ENCODE measurements at regions not wholly inside any gene's neighbourhood (a gene's known extent, or its start where the extent isn't known, plus 50 kb on each side); places are given as distances from the start of the nearest gene placed in this dataset.
"Not testable (repeated sequence)": the region's sequence is repeated elsewhere in the genome, so short reads cannot be mapped to it uniquely, and the experiment has no call there.

GRCh38 chr6:81612136-81612535 is 140.3 kb downstream of the TENT5A start:
- POLR2A ChIA-PET = no interaction called here
- Mint-ChIP-seq H3K36me3 (ENCODE audit: low read depth) (no peaks in the 10 kb centered on the region), H3K27me3 (no peaks in the 10 kb centered on the region), H3K27ac (no peak overlapping the region), H3K4me1 (no peaks in the 10 kb centered on the region), H3K4me3 (no peak overlapping the region), H3K9me3 (no peaks in the 10 kb centered on the region)
- CTCF ChIA-PET = no interaction called here
- no peak for DNase-seq

DNA sequence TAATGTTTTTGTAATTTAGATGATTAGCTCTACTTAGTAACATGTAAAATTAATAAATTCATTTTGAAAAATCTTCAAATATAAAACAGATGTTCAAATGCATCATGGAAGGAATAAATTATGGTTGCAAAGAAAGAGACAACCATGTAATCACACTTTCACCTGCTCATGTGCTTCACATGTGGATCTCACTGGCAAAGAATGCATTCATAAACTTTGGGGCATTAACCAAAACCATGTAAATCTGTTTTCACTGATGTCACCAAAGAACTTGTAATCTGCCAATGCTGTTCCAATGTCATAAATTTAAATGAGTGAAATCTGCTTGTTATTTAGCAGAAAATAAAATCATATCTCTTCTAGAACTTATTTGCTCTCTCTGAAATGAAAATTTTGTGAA is 142.7 kb downstream of the TENT5A start:
- no peaks in the 10 kb centered on the region for H3K9me3 Mint-ChIP-seq
- no peaks in the 10 kb centered on the region for H3K27me3 Mint-ChIP-seq
- ChIA-PET CTCF (no interaction called here), POLR2A (no interaction called here)
- no peak for DNase-seq
- H3K36me3 Mint-ChIP-seq (ENCODE audit: low read depth) = no peaks in the 10 kb centered on the region
- H3K4me1 Mint-ChIP-seq = no peaks in the 10 kb centered on the region
- H3K27ac Mint-ChIP-seq = no peak overlapping the region
- no peak overlapping the region for H3K4me3 Mint-ChIP-seq

DNA sequence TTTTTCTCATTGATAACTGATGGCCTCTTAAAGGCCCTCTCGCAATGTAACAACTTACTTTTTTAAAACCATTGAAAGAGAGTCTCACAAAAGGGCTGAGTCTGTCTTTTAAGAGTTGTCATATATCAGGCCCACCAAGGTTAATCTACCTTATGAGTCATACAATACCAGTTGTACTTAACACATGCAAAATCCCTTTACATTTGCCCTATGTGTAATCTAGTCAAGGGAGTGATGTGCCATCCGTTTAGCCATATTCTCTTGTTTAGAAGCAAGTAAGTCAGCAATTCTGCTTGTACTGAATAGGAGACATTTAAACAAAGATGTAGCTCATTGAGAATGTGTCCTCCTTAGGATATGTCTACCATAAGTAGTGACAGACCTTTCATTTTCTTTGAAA is 143.7 kb downstream of the TENT5A start:
- ChIA-PET CTCF (no interaction called here), POLR2A (no interaction called here)
- no peaks in the 10 kb centered on the region for H3K4me1 Mint-ChIP-seq
- H3K27ac Mint-ChIP-seq = no peak overlapping the region
- H3K27me3 Mint-ChIP-seq = no peaks in the 10 kb centered on the region
- no peaks in the 10 kb centered on the region for H3K36me3 Mint-ChIP-seq (ENCODE audit: low read depth)
- H3K9me3 Mint-ChIP-seq = no peaks in the 10 kb centered on the region
- no peak for DNase-seq
- H3K4me3 Mint-ChIP-seq = no peak overlapping the region

DNA sequence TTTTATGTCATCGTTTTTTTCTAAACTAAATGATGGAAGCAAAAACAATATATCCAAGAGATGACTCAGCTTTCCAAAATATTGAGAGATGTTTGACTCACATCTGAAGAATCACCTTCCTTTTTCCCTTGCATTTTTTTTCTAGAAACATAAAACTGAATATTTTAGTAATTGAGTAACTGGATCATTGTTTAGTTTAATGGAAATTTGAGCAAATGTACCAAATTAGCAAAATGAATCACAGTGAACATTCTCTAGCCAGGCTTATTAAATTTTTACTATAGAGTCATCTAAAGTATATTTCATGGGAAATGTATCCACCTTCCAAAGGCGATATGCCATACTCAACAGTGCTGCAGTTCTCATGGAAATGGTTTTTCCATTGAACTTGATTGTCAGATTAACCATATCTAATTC is 145.5 kb downstream of the TENT5A start:
- no peak for DNase-seq
- Mint-ChIP-seq H3K4me1 (no peaks in the 10 kb centered on the region), H3K9me3 (peaks cover 4% of the 10 kb centered on the region), H3K27ac (no peak overlapping the region), H3K4me3 (no peak overlapping the region), H3K27me3 (no peaks in the 10 kb centered on the region), H3K36me3 (ENCODE audit: low read depth) (no peaks in the 10 kb centered on the region)
- CTCF ChIA-PET = no interaction called here
- POLR2A ChIA-PET = no interaction called here

- Mint-ChIP-seq H3K4me1 (no peaks in the 10 kb centered on the region), H3K4me3 (no peak overlapping the region), H3K27me3 (no peaks in the 10 kb centered on the region), H3K9me3 (peaks cover 6% of the 10 kb centered on the region), H3K36me3 (ENCODE audit: low read depth) (no peaks in the 10 kb centered on the region), H3K27ac (no peak overlapping the region)
- DNase-seq = no peak
- ChIA-PET CTCF (no interaction called here), POLR2A (no interaction called here)
Observed at GRCh38 chr6:81605526-81605925, 147.0 kb downstream of the TENT5A start.

GRCh38 chr6:81601918-81602317 is 150.6 kb downstream of the TENT5A start:
- Mint-ChIP-seq H3K9me3 (peaks cover 6% of the 10 kb centered on the region), H3K27ac (no peak overlapping the region), H3K4me1 (no peaks in the 10 kb centered on the region), H3K36me3 (ENCODE audit: low read depth) (no peaks in the 10 kb centered on the region), H3K27me3 (no peaks in the 10 kb centered on the region), H3K4me3 (no peak overlapping the region)
- ChIA-PET CTCF (no interaction called here), POLR2A (no interaction called here)
- no peak for DNase-seq

- DNase-seq; H3K27me3 Mint-ChIP-seq; H3K27ac Mint-ChIP-seq; H3K4me1 Mint-ChIP-seq; POLR2A ChIA-PET; H3K4me3 Mint-ChIP-seq; H3K36me3 Mint-ChIP-seq (ENCODE audit: low read depth); H3K9me3 Mint-ChIP-seq; CTCF ChIA-PET: not testable (repeated sequence)
Observed at GRCh38 chr6:81600488-81600887, 152.0 kb downstream of the TENT5A start.

GRCh38 chr6:81594501-81594900 is 158.0 kb downstream of the TENT5A start:
- Mint-ChIP-seq H3K27me3 (no peaks in the 10 kb centered on the region), H3K9me3 (no peaks in the 10 kb centered on the region), H3K4me1 (no peaks in the 10 kb centered on the region), H3K36me3 (ENCODE audit: low read depth) (no peaks in the 10 kb centered on the region), H3K4me3 (no peak overlapping the region), H3K27ac (no peak overlapping the region)
- DNase-seq = no peak
- ChIA-PET CTCF (no interaction called here), POLR2A (no interaction called here)

- ChIA-PET CTCF (no interaction called here), POLR2A (no interaction called here)
- Mint-ChIP-seq H3K27ac (no peak overlapping the region), H3K4me1 (no peaks in the 10 kb centered on the region), H3K4me3 (no peak overlapping the region), H3K9me3 (peaks cover 4% of the 10 kb centered on the region), H3K27me3 (no peaks in the 10 kb centered on the region), H3K36me3 (ENCODE audit: low read depth) (no peaks in the 10 kb centered on the region)
- DNase-seq = no peak
Observed at GRCh38 chr6:81590314-81590691, 162.2 kb downstream of the TENT5A start.

DNA sequence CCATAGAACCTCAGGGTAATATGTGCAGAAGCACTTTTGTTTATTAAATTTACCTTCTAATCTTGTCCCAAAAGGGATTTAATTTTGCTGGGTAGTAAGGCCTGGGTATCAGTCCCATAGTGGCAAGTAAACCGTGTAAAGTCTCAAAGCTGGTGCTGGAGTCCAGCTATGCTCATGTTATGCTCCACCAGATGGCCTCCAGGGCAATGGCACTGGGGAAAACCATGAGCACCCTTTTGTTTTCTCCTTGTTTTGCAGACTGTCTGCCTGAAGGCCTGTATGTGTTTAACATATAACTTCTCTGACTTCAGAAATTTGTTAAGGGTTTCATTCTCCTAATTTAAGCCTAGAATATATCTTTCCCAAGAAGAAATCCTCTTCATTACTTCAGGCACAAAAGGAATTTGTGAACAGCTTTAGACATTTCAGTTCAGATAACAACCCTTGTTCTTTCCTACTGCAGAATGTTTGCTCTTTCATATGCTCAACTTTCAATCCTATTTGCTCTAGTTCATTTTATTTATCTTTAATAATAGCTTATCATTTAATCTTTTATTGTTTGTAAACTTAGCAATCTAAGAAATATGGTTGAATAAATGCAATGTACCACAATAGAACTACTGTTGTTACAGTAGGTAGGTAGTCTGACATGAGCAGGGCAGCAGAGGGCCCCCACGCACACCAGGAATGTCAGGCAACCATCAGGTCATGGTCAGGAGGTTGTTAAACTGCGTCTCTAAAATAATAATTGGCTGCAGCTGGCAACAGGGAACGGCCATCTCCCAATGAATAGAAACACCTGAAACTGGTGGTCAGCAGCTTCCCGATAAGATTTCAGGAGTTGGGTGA is 162.8 kb downstream of the TENT5A start:
- CTCF ChIA-PET = no interaction called here
- POLR2A ChIA-PET = no interaction called here
- H3K27me3 Mint-ChIP-seq = no peaks in the 10 kb centered on the region
- no peaks in the 10 kb centered on the region for H3K36me3 Mint-ChIP-seq (ENCODE audit: low read depth)
- H3K9me3 Mint-ChIP-seq = peaks cover 6% of the 10 kb centered on the region
- H3K4me3 Mint-ChIP-seq = no peak overlapping the region
- no peak overlapping the region for H3K27ac Mint-ChIP-seq
- H3K4me1 Mint-ChIP-seq = no peaks in the 10 kb centered on the region
- no peak for DNase-seq

- H3K4me1 Mint-ChIP-seq; H3K36me3 Mint-ChIP-seq (ENCODE audit: low read depth); POLR2A ChIA-PET; H3K27me3 Mint-ChIP-seq; DNase-seq; H3K27ac Mint-ChIP-seq; H3K4me3 Mint-ChIP-seq; CTCF ChIA-PET: not testable (repeated sequence)
- H3K9me3 Mint-ChIP-seq = peaks cover 11% of the 10 kb centered on the region
Observed at GRCh38 chr6:81585686-81586085, 166.8 kb downstream of the TENT5A start.

- H3K4me1 Mint-ChIP-seq; DNase-seq; H3K4me3 Mint-ChIP-seq; H3K27ac Mint-ChIP-seq; H3K27me3 Mint-ChIP-seq; POLR2A ChIA-PET; CTCF ChIA-PET; H3K36me3 Mint-ChIP-seq (ENCODE audit: low read depth): not testable (repeated sequence)
- peaks cover 11% of the 10 kb centered on the region for H3K9me3 Mint-ChIP-seq
Observed at GRCh38 chr6:81584156-81584555, 168.3 kb downstream of the TENT5A start.

DNA sequence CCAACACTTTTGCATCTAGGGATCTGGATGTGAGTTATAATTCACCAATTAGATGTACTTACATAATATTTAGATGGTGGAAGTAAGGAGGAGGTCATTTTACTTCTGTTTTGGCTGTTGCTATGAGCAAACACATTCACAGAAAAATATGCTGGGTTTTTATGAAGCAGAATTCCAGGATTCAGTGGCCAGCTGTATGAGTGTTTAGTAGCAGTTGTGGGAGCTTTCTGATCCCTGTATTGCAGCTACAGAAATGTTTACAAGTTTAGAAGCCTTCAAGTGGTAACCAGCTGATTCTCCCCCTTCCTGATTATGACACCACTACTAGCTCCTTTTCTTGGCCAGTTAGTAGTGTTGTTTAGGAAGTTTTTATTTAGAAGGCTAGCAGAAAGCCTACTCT is 177.0 kb downstream of the TENT5A start:
- CTCF ChIA-PET = no interaction called here
- no peaks in the 10 kb centered on the region for H3K27me3 Mint-ChIP-seq
- DNase-seq = no peak
- H3K4me1 Mint-ChIP-seq = no peaks in the 10 kb centered on the region
- POLR2A ChIA-PET = no interaction called here
- no peak overlapping the region for H3K27ac Mint-ChIP-seq
- no peak overlapping the region for H3K4me3 Mint-ChIP-seq
- no peaks in the 10 kb centered on the region for H3K36me3 Mint-ChIP-seq (ENCODE audit: low read depth)
- H3K9me3 Mint-ChIP-seq = no peaks in the 10 kb centered on the region

DNA sequence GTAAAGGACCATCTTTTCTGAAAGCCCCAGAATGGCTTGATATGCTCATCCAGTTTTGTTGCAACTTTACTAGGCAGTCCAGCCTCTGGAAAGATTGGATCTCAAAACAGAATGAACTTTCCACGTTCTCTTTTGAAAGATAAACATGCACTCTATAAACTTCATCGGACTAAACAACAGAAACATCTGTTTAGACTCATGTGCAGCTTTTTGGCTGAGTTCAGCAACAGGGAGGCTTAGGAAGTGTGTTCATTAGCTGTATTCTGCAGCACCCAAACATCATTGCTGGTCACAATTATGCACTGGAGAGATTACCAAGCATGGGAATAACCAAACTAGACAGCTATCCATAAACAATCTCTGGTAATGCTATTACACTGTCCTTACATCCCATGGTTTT is 180.5 kb downstream of the TENT5A start:
- ChIA-PET POLR2A (no interaction called here), CTCF (no interaction called here)
- H3K27me3 Mint-ChIP-seq = no peaks in the 10 kb centered on the region
- H3K4me3 Mint-ChIP-seq = no peak overlapping the region
- no peak overlapping the region for H3K27ac Mint-ChIP-seq
- DNase-seq = no peak
- H3K9me3 Mint-ChIP-seq = no peaks in the 10 kb centered on the region
- H3K4me1 Mint-ChIP-seq = no peaks in the 10 kb centered on the region
- H3K36me3 Mint-ChIP-seq (ENCODE audit: low read depth) = no peaks in the 10 kb centered on the region

- Mint-ChIP-seq H3K4me3 (no peak overlapping the region), H3K4me1 (no peaks in the 10 kb centered on the region), H3K36me3 (ENCODE audit: low read depth) (no peaks in the 10 kb centered on the region), H3K27ac (no peak overlapping the region), H3K27me3 (no peaks in the 10 kb centered on the region), H3K9me3 (no peaks in the 10 kb centered on the region)
- ChIA-PET POLR2A (no interaction called here), CTCF (no interaction called here)
- no peak for DNase-seq
Observed at GRCh38 chr6:81570681-81571080, 181.8 kb downstream of the TENT5A start.

All from activated CD4-positive, alpha-beta memory T cell treated with anti-CD3 and anti-CD28 coated beads, Interleukin-2, amount 10 ng/mL, durations not matched to agents 7 days and 5 days (primary cell).